MM.1S (cell line): ENCODE measurements at regions not wholly inside any gene's neighbourhood (a gene's known extent, or its start where the extent isn't known, plus 50 kb on each side); places are given as distances from the start of the nearest gene placed in this dataset.
"Not testable (repeated sequence)": the region's sequence is repeated elsewhere in the genome, so short reads cannot be mapped to it uniquely, and the experiment has no call there.

Source experiments
- DNase-seq: peaks from one replicate; pipeline ENCODE4 v3.0.0-alpha.2; 2015
- H2AFZ ChIP-seq: fragments of 300-600 bp; sonication (generic); 2 replicates; pipeline ENCODE4 v1.6.0; 2016; ENCODE audit warnings: antibody characterized with exemption, low read length
- H3F3A ChIP-seq: fragments of 300-600 bp; sonication (generic); 2 replicates; pipeline ENCODE4 v1.6.1; 2016; ENCODE audit warnings: mild to moderate bottlenecking, antibody characterized with exemption, low read length, moderate library complexity, mixed read lengths; ENCODE audit not compliant: insufficient read depth
- H3K27ac ChIP-seq: fragments of 300-600 bp; sonication (generic); 2 replicates; pipeline ENCODE4 v1.5.1; 2016; ENCODE audit warnings: mild to moderate bottlenecking, low read length
- H3K27me3 ChIP-seq: fragments of 300-600 bp; sonication (generic); replicated peaks from 2 replicates; pipeline ENCODE4 v1.6.0; 2016; ENCODE audit warnings: low read length; ENCODE audit not compliant: insufficient read depth
- H3K36me3 ChIP-seq: fragments of 300-600 bp; sonication (generic); replicated peaks from 2 replicates; pipeline ENCODE4 v1.6.1; 2016; ENCODE audit warnings: mild to moderate bottlenecking, low read length, mixed read lengths; ENCODE audit not compliant: insufficient read depth
- H3K4me1 ChIP-seq: fragments of 300-600 bp; sonication (generic); 2 replicates; pipeline ENCODE4 v1.6.1; 2016; ENCODE audit warnings: low read length, mixed read lengths
- H3K4me2 ChIP-seq: fragments of 300-600 bp; sonication (generic); 2 replicates; pipeline ENCODE4 v1.6.0; 2016; ENCODE audit warnings: low read depth, low read length
- H3K4me3 ChIP-seq: fragments of 300-600 bp; sonication (generic); 2 replicates; pipeline ENCODE4 v1.5.1; 2016; ENCODE audit warnings: low read length, mixed read lengths
- H3K79me2 ChIP-seq: fragments of 300-600 bp; sonication (generic); 2 replicates; pipeline ENCODE4 v1.6.1; 2016; ENCODE audit warnings: mixed run types, low read length, mixed read lengths
- H3K9ac ChIP-seq: fragments of 300-600 bp; sonication (generic); 2 replicates; pipeline ENCODE4 v1.6.1; 2016; ENCODE audit warnings: low read length, mixed read lengths
- H3K9me2 ChIP-seq: fragments of 300-600 bp; sonication (generic); replicated peaks from 2 replicates; pipeline ENCODE4 v1.6.1; 2016; ENCODE audit warnings: mild to moderate bottlenecking, low read length, mixed read lengths; ENCODE audit not compliant: insufficient read depth
- H3K9me3 ChIP-seq: fragments of 300-600 bp; sonication (generic); replicated peaks from 2 replicates; pipeline ENCODE4 v1.6.1; 2016; ENCODE audit warnings: mild to moderate bottlenecking, low read length, mixed read lengths; ENCODE audit not compliant: insufficient read depth
- H4K20me1 ChIP-seq: fragments of 300-600 bp; sonication (generic); 2 replicates; pipeline ENCODE4 v1.6.1; 2016; ENCODE audit warnings: mild to moderate bottlenecking, low read length, moderate library complexity, mixed read lengths; ENCODE audit not compliant: insufficient read depth
- EZH2 ChIP-seq: fragments of 300-600 bp; sonication (generic); optimal IDR thresholded peaks from 2 replicates; pipeline ENCODE3; 2017; ENCODE audit warnings: low read depth, mild to moderate bottlenecking, antibody characterized with exemption, low read length, mixed read lengths
- EZH2phosphoT487 ChIP-seq: fragments of 300-600 bp; sonication (generic); IDR thresholded peaks from 2 replicates; pipeline ENCODE4 v1.6.1; 2018; ENCODE audit warnings: antibody characterized with exemption, low read length
- TF ChIP-seq, protein P1 (sequence below): fragments of 300-600 bp; sonication (generic); IDR thresholded peaks from 2 replicates; pipeline ENCODE4 v1.5.1; 2016; ENCODE audit warnings: antibody characterized with exemption, low read length, mixed read lengths

DNA sequence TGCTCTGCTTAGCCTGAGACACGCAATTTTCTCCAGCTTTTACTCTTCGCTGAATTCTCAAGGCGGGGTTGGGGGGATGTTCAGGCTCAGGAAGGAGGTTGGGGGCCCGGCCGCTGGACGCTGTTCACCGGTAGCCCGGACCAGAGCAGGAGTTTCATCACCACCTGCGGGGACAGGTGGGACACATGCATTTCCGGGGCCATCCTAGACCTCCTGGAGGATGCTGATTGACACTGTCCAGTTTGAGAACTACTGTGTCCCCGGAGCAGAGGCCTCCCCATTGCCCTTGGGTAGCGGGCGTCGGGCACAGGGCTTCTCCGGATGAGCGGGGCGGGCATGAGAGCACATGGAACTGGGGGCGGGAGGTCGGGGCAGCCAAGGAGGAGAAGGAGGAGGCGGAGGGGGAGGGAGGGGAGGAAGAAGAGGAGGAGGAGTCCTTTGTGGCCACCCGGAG is 144.0 kb upstream of the GRK3 start:
- H3K9me2 ChIP-seq: no peaks in the 10 kb centered on the region
- no peak overlapping the region for H3K4me2 ChIP-seq
- H4K20me1 ChIP-seq: no peaks in the 10 kb centered on the region
- H2AFZ ChIP-seq: no peak overlapping the region
- no peak for TF ChIP-seq EZH2phosphoT487
- TF ChIP-seq, protein P1, sequence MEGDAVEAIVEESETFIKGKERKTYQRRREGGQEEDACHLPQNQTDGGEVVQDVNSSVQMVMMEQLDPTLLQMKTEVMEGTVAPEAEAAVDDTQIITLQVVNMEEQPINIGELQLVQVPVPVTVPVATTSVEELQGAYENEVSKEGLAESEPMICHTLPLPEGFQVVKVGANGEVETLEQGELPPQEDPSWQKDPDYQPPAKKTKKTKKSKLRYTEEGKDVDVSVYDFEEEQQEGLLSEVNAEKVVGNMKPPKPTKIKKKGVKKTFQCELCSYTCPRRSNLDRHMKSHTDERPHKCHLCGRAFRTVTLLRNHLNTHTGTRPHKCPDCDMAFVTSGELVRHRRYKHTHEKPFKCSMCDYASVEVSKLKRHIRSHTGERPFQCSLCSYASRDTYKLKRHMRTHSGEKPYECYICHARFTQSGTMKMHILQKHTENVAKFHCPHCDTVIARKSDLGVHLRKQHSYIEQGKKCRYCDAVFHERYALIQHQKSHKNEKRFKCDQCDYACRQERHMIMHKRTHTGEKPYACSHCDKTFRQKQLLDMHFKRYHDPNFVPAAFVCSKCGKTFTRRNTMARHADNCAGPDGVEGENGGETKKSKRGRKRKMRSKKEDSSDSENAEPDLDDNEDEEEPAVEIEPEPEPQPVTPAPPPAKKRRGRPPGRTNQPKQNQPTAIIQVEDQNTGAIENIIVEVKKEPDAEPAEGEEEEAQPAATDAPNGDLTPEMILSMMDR: no peak
- TF ChIP-seq EZH2: no peak
- no peaks in the 10 kb centered on the region for H3K79me2 ChIP-seq
- no peaks in the 10 kb centered on the region for H3F3A ChIP-seq
- H3K4me1 ChIP-seq: no peaks in the 10 kb centered on the region
- no peak overlapping the region for H3K4me3 ChIP-seq
- no peaks in the 10 kb centered on the region for H3K27me3 ChIP-seq
- no peaks in the 10 kb centered on the region for H3K9me3 ChIP-seq
- H3K36me3 ChIP-seq: no peaks in the 10 kb centered on the region
- no peak for DNase-seq
- H3K9ac ChIP-seq: no peak overlapping the region
- H3K27ac ChIP-seq: no peak overlapping the region

DNA sequence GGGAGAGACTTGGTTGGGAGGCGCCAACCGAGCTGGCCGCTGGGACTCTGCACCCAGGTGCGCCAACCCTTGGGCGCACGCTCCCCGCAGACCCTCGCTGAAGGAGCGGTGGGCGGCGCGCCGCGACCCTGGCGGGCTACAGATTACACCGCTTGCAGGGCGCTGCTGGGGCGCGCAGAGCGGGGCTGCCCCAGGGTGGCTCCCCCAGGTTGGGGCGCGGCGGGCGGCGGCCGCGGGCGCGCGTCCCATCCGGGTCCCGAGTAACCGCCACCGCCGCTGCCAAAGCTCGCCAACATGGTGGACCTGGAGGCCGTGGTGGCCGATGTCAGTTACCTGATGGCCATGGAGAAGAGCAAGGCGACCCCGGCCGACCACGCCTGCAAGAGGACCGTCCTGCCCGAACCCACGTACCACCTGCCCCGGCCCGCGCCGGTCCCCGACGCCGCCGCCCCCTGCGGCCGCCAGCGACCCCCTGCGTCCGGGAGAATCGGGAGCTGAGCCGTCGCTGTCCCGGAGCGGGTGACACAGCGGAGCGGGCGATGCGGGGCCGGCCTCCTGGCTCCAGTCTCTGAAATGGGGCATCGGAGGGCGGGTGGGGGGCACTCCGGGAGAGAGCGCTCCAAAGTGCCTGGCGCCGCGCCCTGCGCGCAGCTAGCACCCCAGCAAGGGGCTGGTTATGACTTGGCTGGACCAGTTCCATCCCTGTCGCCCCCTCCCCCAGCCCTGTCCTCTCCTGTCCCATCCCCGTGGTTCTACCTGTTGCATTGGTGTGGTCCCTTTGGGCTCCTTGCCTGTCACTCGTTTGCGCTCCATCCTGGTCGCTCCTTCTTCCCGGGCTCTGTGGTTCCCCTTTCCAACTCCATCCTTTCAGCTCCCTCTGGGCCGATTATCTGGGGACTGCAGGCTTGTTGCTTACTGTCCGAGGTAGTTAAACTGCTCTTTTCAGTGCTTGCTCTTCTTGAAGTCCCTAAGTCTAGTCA is 143.3 kb upstream of the GRK3 start:
- H3F3A ChIP-seq: no peaks in the 10 kb centered on the region
- no peak for DNase-seq
- no peaks in the 10 kb centered on the region for H3K79me2 ChIP-seq
- no peaks in the 10 kb centered on the region for H3K9me2 ChIP-seq
- TF ChIP-seq EZH2 (no peak), EZH2phosphoT487 (no peak)
- TF ChIP-seq, protein P1: no peak
- no peaks in the 10 kb centered on the region for H3K9me3 ChIP-seq
- H3K4me3 ChIP-seq: no peak overlapping the region
- no peaks in the 10 kb centered on the region for H3K27me3 ChIP-seq
- no peaks in the 10 kb centered on the region for H4K20me1 ChIP-seq
- H2AFZ ChIP-seq: no peak overlapping the region
- H3K9ac ChIP-seq: no peak overlapping the region
- H3K4me1 ChIP-seq: no peaks in the 10 kb centered on the region
- no peak overlapping the region for H3K4me2 ChIP-seq
- no peaks in the 10 kb centered on the region for H3K36me3 ChIP-seq
- H3K27ac ChIP-seq: no peak overlapping the region

DNA sequence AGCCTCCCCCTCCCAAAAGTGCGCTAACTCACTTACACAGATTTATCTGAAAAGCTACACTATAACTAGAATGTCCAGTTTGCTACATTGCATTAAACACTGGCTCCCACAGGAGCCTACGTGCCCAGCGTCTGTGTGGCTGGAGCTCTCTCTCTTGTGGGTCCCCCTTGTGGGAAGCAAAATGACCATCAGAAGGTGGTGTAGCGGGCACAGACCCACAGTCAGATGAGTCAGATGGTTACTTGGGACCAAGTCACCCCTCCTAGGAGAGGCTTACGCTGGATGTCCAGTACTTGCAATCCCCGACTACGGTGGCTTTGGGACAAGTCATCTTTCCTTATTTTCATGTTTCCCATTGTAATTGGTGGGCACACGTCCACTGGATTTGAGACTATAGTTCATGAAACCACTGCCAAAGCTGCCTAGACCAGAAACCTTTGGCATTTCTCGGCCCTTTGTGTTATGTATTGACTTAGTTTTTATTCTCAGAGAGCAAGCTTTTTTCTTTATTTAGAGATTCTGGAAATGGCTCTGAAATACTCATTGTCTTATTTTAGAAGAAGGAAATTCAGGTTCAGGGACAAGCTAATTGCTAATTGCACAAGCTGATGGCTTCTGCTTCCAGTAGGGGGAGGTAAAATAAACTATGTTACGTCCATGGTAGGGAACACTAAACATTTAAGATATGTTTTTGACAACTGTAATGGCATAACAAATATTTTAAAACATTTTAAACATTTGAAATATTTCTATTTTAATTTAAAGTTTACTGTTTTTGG is 137.8 kb upstream of the GRK3 start:
- H3K9me3 ChIP-seq, H3K36me3 ChIP-seq, H3K27ac ChIP-seq, H3K4me3 ChIP-seq, H3K79me2 ChIP-seq, H3K27me3 ChIP-seq, DNase-seq, H2AFZ ChIP-seq, H3K4me2 ChIP-seq, H4K20me1 ChIP-seq, H3K4me1 ChIP-seq, H3K9me2 ChIP-seq, H3K9ac ChIP-seq, H3F3A ChIP-seq: not testable (repeated sequence)

DNA sequence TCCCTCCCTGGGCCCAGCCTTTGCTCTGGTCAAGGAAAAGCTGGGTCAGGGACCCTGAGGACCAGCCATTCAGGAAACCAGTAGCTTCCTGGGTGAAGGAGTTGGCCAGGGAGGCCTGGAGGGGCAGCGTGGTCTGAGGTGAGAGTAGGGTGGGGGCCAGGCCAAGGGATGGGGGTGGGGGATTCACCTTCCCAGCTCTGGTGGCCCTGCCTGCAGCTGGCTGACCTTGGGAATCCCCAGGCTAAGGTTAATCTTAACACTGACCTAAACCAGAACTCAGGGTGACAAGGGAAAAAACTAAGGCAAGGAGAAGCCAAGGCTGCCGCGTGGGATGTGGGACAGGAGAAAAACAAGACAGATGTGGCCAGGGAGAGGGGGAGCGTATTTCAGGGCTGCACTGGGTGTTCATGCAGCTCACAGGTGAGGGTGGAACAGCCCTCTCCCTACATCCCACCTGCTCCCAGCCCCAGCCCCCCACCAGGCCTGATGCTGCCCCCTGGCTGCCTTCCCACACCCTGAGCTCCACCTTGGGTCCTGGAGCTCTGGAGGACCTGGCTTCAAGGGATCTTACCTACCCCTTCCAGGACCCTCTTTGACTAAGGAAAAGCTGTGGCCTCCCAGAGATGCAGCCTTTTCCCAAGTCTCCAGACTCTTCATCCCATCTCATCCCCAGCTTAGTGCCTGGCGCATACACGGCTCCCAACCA is 132.7 kb upstream of the GRK3 start:
- not testable (repeated sequence) for H3K9ac ChIP-seq, H3K27me3 ChIP-seq, H2AFZ ChIP-seq, H3K4me1 ChIP-seq, DNase-seq, H3K4me2 ChIP-seq, H4K20me1 ChIP-seq, H3F3A ChIP-seq, H3K79me2 ChIP-seq, H3K9me3 ChIP-seq, H3K27ac ChIP-seq, H3K36me3 ChIP-seq, H3K9me2 ChIP-seq, H3K4me3 ChIP-seq

DNA sequence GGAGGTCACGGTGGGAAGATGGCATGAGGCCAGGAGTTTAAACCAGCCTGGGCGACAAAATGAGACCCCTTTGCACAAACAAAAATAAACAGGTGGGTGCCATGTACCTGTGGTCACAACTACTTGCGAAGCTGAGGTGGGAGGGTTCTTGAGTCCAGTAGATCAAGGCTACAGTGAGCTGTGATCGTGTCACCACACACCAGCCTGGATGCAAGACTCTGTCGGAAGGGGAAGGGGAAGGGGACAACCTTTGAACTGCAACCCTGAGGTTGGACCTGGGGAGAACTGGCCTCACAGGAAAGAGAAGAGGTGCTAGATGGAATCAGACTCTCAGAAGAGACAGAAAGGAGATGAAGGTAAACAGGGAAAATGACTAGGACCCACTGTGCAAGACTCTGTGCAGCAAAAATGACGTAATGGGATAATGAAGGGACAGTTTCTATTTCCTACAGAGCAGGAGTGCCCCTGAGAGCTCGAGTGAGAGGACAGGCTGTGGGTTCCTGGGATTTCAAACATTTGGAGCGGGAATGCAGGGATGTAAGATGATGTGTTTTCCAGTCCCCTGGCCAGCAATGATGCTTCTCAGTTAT is 131.0 kb upstream of the GRK3 start:
- not testable (repeated sequence) for H2AFZ ChIP-seq, H3K4me3 ChIP-seq, H3K79me2 ChIP-seq, H3K27me3 ChIP-seq, H3K9ac ChIP-seq, H3F3A ChIP-seq, H3K9me3 ChIP-seq, H3K9me2 ChIP-seq, DNase-seq, H4K20me1 ChIP-seq, H3K27ac ChIP-seq, H3K36me3 ChIP-seq, H3K4me2 ChIP-seq
- H3K4me1 ChIP-seq: peaks cover 11% of the 10 kb centered on the region
